Adipocyte (in vitro differentiated cells): ENCODE measurements at regions not wholly inside any gene's neighbourhood (a gene's known extent, or its start where the extent isn't known, plus 50 kb on each side); places are given as distances from the start of the nearest gene placed in this dataset.
A peak's percentile ranks its signal among the peaks of the same experiment; 100 is the strongest.
"Not testable (repeated sequence)": the region's sequence is repeated elsewhere in the genome, so short reads cannot be mapped to it uniquely, and the experiment has no call there.

Source experiments
- DNase-seq: peaks from one replicate; pipeline ENCODE4 v3.0.0-alpha.2; 2015; ENCODE audit warnings: low read depth
- H3K27me3 ChIP-seq: replicated peaks from 2 replicates; pipeline ENCODE4 v1.7.0; 2013; ENCODE audit warnings: mild to moderate bottlenecking, low read length, moderate library complexity; ENCODE audit not compliant: control insufficient read depth, insufficient read depth
- H3K36me3 ChIP-seq: 2 replicates; pipeline ENCODE4 v1.7.0; 2013; ENCODE audit warnings: low read length, mild to moderate bottlenecking, moderate library complexity; ENCODE audit not compliant: control insufficient read depth, insufficient read depth, severe bottlenecking
- H3K4me1 ChIP-seq: 2 replicates; pipeline ENCODE4 v1.7.0; 2013; ENCODE audit warnings: mild to moderate bottlenecking, low read length, moderate library complexity; ENCODE audit not compliant: control insufficient read depth, insufficient read depth
- H3K4me3 ChIP-seq: 2 replicates; pipeline ENCODE4 v1.7.0; 2013; ENCODE audit warnings: mild to moderate bottlenecking, low read length, moderate library complexity
- H3K9ac ChIP-seq: 2 replicates; pipeline ENCODE4 v1.7.0; 2013; ENCODE audit warnings: mild to moderate bottlenecking, low read length, moderate library complexity
- H3K9me3 ChIP-seq: 2 replicates; pipeline ENCODE4 v1.7.0; 2013; ENCODE audit warnings: mild to moderate bottlenecking, low read length, moderate library complexity; ENCODE audit not compliant: control insufficient read depth

- H3K4me3 ChIP-seq, DNase-seq, H3K36me3 ChIP-seq, H3K9me3 ChIP-seq, H3K9ac ChIP-seq, H3K27me3 ChIP-seq, H3K4me1 ChIP-seq: not testable (repeated sequence)
Measured at GRCh38 chr7:73244782-73245311, 63.8 kb downstream of the NSUN5 start.

GRCh38 chr7:73234994-73235717, 73.5 kb downstream of the NSUN5 start:
- H3K4me3 ChIP-seq, H3K9ac ChIP-seq, H3K4me1 ChIP-seq, H3K27me3 ChIP-seq, H3K9me3 ChIP-seq, H3K36me3 ChIP-seq, DNase-seq: not testable (repeated sequence)

DNA sequence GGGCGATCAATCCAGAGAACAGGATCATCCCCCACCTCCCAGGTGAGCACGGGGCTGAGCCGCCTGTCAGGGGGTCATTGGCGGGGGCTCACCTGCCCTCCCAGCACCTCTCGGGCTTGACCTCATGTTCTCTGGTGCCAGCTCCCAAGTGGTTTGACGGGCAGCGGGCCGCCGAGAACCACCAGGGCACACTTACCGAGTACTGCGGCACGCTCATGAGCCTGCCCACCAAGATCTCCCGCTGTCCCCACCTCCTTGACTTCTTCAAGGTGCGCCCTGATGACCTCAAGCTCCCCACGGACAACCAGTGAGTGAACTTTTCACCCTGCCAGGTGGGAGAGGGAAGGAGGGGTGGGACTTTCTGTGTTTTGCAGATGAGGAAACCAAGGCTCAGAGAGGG, 82.9 kb downstream of the NSUN5 start:
- H3K4me1 ChIP-seq, H3K4me3 ChIP-seq, H3K27me3 ChIP-seq, H3K36me3 ChIP-seq, H3K9ac ChIP-seq, H3K9me3 ChIP-seq, DNase-seq: not testable (repeated sequence)

GRCh38 chr7:73221724-73222123, 86.9 kb downstream of the NSUN5 start:
- not testable (repeated sequence) for H3K36me3 ChIP-seq, H3K9me3 ChIP-seq, DNase-seq

DNA sequence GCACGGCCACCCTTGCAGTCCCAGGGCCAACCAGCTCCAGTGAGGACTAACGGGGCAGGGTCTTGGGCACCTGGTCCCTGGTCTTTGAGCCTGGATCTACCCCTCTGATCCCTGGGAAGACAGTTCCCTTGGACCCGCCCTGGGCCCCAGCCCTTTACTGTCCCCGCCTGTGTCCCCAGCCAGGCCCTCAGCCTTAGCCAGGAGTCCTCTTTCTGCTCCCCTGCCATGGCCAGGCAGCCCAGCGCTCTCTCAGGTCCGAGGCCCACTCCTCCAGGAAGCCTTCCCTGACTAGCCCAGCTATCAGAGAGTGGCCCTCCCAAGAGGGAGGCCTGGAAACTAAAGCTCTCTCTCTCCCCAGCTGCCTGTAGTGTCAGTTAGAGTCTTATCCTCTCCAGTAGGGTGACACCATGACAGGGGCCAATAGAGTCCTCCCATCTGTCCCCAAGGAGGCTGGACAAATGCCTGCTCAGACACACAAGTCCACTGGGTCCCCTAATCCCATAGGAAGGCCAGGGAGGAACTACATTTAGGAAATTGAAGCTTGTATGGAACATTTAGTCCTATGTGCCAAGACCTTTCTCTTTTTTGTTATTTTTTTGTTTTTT, 87.8 kb downstream of the NSUN5 start:
- H3K36me3 ChIP-seq, H3K4me1 ChIP-seq, H3K4me3 ChIP-seq, H3K9ac ChIP-seq, H3K27me3 ChIP-seq, H3K9me3 ChIP-seq, DNase-seq: not testable (repeated sequence)

More at GRCh38 chr7:73221724-73222123, 86.9 kb downstream of the NSUN5 start:
- not testable (repeated sequence) for H3K9ac ChIP-seq, H3K27me3 ChIP-seq, H3K4me3 ChIP-seq, H3K4me1 ChIP-seq

GRCh38 chr7:73220357-73220756, 88.3 kb downstream of the NSUN5 start:
- H3K27me3 ChIP-seq, H3K4me1 ChIP-seq, DNase-seq, H3K9me3 ChIP-seq, H3K36me3 ChIP-seq, H3K9ac ChIP-seq, H3K4me3 ChIP-seq: not testable (repeated sequence)

DNA sequence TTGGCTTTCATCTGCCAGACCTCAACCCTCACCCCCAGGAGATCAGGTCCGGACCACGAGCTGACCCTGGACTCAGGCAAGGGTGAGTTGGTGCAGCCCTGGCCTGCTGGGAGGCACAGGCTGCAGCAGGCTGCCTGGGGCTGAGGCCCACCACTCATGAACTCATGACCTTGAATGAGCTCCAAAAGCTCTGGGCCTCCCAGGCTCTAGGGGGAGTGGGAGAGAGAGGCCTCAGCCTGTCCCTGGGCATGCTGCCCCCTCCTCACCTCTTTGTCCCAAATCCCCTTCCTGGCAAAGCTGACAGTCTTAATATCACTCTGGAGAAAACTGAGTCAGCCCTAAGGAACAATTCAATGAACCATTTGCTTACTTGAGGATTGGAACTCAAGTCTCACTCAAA, 89.8 kb downstream of the NSUN5 start:
- H3K4me3 ChIP-seq, H3K9me3 ChIP-seq, H3K9ac ChIP-seq: not testable (repeated sequence)

DNA sequence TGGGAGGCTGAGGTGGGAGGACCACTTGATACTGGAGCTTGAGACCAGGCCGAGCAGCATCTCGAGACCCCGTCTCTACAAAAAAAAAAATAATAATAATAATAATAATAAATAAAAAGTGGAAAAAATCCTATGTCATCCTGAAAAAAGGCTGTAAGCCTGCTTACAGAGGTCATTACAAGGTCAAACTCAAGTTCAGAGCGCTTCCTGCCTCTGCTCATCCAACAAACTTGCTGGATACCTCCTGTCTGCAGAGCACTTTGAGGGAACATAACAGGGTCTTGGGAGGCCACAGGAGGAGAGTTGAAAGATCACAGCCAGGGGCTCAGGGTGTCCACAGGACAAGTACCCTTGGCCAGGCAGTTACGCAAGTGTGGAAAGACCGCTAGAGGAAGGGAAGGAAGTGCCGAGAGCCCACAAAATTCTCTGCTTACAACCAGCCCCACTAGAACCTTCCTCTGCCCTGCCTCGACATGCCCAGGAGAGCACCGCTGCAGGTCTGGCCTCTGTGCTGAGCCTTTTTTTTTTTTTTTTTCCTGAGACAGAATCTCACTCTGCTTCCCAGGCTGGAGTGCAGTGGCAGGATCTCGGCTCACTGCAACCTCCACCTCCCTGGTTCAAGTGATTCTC, 92.5 kb downstream of the NSUN5 start:
- not testable (repeated sequence) for H3K4me1 ChIP-seq, H3K9me3 ChIP-seq, H3K36me3 ChIP-seq, H3K9ac ChIP-seq, H3K4me3 ChIP-seq, DNase-seq, H3K27me3 ChIP-seq

More for the DNA sequence above, 89.8 kb downstream of the NSUN5 start:
- not testable (repeated sequence) for H3K27me3 ChIP-seq, H3K4me1 ChIP-seq, H3K36me3 ChIP-seq, DNase-seq

GRCh38 chr7:73215232-73215631, 93.4 kb downstream of the NSUN5 start:
- H3K4me1 ChIP-seq, H3K36me3 ChIP-seq, H3K4me3 ChIP-seq, H3K9ac ChIP-seq, DNase-seq, H3K27me3 ChIP-seq, H3K9me3 ChIP-seq: not testable (repeated sequence)

DNA sequence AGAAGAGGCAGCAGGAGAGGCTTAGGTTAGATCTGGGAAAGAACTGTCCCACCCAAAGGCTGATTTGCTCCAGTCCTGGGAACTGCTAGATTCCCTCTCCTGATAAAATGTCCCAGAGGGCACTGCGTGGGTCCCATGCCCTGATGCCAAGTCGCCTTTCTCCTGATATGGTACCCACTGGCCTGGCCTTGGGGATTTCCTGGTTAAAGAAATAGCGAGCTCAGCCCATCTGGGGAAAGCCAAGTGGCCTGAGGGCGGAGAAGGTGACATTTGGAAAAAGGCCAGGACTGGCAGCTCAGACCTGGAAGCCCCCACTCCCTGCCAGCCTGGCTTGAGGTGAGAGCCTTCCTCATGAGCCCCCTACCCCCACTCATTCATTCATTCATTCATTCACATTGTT, 94.2 kb downstream of the NSUN5 start:
- not testable (repeated sequence) for H3K36me3 ChIP-seq, H3K9me3 ChIP-seq, H3K27me3 ChIP-seq, H3K4me1 ChIP-seq, H3K9ac ChIP-seq, H3K4me3 ChIP-seq
- DNase-seq: peak; percentile 0

- H3K4me3 ChIP-seq, H3K27me3 ChIP-seq, H3K9ac ChIP-seq, DNase-seq, H3K9me3 ChIP-seq, H3K36me3 ChIP-seq, H3K4me1 ChIP-seq: not testable (repeated sequence)
Measured at GRCh38 chr7:73213076-73213475, 95.5 kb downstream of the NSUN5 start.
